ES-I3 (cell line): ENCODE measurements at regions not wholly inside any gene's neighbourhood (a gene's known extent, or its start where the extent isn't known, plus 50 kb on each side); places are given as distances from the start of the nearest gene placed in this dataset.
A peak's percentile ranks its signal among the peaks of the same experiment; 100 is the strongest.

Experiments used
- H3K36me3 ChIP-seq: 2 replicates; pipeline ENCODE4 v1.6.1; 2013; ENCODE audit warnings: mild to moderate bottlenecking, low read length, control low read depth, moderate library complexity; ENCODE audit not compliant: insufficient read depth
- H3K4me1 ChIP-seq: 2 replicates; pipeline ENCODE4 v1.6.1; 2013; ENCODE audit warnings: mild to moderate bottlenecking, control low read depth, low read length; ENCODE audit not compliant: insufficient read depth
- H3K9ac ChIP-seq: 2 replicates; pipeline ENCODE4 v1.6.1; 2013; ENCODE audit warnings: low read depth, mild to moderate bottlenecking, low read length, moderate library complexity
- H3K9me3 ChIP-seq: 2 replicates; pipeline ENCODE4 v1.6.1; 2013; ENCODE audit warnings: mild to moderate bottlenecking, low read length, moderate library complexity; ENCODE audit not compliant: control insufficient read depth, insufficient read depth

DNA sequence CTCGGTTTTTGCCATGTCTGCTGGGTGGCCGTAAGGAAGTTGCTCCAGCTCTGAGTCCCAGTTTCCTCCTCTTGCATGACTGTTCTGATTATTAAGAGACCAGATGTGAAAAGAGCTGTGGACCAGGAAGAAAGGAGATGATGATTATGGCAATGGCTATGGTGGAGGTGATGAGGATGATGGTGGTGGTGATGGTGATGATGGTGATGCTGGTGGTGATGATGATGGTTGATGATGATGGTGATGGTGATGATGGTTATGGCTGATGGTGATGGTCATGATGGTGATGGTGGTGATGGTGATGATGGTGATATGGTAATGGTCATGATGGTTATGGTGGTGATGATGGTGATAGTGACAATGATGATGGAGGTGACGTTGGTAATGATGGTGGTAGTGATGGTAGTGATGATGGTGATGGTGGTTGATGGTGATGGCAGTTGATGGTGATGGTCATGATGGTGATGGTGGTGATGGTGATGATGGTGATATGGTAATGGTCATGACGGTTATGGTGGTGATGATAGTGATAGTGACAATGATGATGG is 107.8 kb upstream of the NKX1-1 start:
- no peaks in the 10 kb centered on the region for H3K9me3 ChIP-seq
- no peaks in the 10 kb centered on the region for H3K4me1 ChIP-seq
- H3K9ac ChIP-seq = no peak overlapping the region
- H3K36me3 ChIP-seq = no peaks in the 10 kb centered on the region

DNA sequence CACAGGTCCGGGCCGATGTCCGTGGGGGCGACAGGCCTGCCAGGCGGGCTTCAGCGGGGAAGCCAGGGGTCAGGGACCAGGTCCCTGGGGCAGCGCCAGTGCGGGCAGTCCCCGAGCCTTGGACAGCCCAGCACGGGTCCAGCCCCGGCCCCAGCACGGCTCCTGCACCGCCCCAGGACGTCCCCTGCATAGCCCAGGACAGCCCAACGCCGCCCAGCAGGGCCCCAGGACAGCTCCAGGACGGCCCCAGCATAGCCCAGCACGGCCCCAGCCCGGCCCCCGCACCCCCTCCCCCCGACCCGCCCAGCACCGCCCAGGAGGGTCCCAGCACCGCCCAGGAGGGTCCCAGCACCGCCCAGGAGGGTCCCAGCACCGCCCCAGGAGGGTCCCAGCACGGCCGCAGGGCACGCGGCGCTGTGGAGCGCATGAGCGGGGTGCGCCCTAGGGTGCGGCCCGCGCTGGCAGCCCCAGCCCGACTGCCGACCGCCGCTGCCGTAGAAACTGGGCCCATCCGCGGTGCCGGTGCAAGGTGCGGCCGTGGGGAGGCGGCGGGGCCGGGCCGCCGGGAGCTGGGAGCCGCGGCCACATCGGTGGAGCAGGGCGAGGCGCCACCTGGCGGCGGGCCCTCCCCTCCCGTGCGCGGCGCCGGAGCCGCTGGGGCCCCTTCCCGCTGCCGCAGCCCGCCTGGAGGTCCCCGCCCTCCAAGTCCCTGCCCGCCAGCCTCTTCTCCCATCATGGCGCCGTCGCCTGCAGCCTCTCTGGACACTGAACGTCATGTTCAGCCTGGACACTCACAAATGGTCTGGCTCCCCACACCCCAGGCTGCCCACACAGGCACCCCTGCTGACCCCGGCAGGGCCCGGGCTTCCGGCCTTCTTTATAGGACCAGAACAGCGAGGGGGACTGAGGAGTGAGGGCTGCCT is 106.8 kb upstream of the NKX1-1 start:
- Histone ChIP-seq H3K9me3 (no peaks in the 10 kb centered on the region), H3K9ac (peak overlapping the region; percentile 49; the same call in 1 of the 2 replicates), H3K36me3 (no peaks in the 10 kb centered on the region), H3K4me1 (no peaks in the 10 kb centered on the region)

DNA sequence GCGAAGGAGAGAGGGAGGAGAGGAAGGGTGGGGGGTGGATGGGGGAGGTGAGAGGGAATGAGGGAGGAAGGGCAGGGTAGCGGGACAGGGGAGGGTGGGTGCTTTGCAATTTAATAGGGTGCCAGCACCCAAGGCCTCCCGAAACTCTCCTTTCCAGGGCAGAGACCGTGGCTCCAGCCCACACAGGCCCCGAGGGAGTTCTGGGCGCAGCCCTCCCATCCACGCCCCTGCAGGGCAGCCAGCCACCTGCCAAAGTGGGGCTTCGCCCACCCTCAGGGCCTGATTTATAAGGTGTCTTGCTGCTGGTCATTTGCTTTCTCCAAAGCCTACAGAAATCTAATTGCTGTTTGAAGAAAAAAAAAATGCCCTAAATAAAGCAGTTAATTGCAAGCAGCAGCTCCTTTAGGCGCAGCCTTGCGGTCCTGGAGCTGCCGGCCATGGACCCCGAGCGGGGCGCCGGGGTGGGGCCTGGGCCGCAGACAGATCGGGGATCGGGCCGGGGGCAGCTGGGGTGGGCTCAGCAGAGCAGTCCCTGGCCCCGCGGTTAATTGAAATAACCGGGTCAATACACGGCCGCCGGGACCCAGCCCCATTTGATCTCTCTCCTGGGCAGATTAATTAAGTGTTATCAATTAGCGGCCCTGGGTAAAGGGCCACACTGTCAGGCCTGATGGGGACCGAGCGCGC is 106.0 kb upstream of the NKX1-1 start:
- Histone ChIP-seq H3K36me3 (no peaks in the 10 kb centered on the region), H3K4me1 (no peaks in the 10 kb centered on the region), H3K9me3 (no peaks in the 10 kb centered on the region), H3K9ac (no peak overlapping the region)

DNA sequence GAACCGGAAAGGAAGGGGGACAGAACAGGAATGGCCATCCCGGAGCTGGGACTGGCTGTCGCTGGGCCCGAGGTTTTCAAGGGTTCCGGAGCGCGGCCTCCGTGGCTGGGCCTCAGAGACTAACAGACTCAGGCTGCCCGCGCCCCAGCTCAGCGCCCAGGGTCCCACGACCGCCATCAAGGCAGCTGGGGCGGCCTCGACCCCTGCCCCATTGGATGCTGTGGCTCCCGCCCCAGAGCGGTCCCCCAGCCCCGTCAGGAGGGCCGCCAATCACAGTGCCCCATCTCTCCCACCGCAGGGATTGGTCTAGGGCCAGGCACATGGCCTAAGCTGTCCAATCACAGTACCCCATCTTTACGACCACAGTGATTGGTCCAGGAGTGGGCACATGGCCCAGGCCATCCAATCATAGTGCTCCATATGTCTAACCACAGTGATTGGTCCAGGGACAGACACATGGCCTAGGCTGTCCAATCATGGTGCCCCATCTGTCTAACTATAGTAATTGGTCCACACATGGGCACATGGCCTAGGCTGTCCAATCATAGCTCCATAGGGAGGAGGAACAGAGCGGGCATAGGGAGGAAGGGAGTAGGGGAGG is 105.3 kb upstream of the NKX1-1 start:
- Histone ChIP-seq H3K9me3 (no peaks in the 10 kb centered on the region), H3K4me1 (no peaks in the 10 kb centered on the region)

DNA sequence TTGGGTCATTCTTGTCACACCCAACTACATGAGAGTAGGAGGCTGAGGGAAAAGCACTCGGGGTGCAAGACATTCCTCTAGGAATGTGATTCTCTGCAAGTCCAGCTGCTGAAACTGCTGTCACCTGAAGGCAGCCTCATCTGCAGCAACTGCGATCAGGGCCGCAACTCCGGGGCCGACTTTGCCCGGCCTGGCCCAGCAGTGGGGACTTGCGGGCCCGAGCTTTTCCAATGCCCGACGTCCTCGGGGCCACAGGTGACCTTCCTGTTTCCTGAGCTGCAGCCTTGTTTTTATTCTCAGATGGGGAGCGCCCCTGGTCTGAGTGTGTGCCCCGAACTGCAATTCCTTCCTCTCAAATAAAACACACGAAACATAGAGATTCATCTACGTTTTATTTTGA is 104.7 kb upstream of the NKX1-1 start:
- no peaks in the 10 kb centered on the region for H3K4me1 ChIP-seq
- H3K36me3 ChIP-seq = no peaks in the 10 kb centered on the region
- no peak overlapping the region for H3K9ac ChIP-seq
- H3K9me3 ChIP-seq = no peaks in the 10 kb centered on the region

More for the DNA sequence above, 105.3 kb upstream of the NKX1-1 start:
- no peak overlapping the region for H3K9ac ChIP-seq
- H3K36me3 ChIP-seq = no peaks in the 10 kb centered on the region

DNA sequence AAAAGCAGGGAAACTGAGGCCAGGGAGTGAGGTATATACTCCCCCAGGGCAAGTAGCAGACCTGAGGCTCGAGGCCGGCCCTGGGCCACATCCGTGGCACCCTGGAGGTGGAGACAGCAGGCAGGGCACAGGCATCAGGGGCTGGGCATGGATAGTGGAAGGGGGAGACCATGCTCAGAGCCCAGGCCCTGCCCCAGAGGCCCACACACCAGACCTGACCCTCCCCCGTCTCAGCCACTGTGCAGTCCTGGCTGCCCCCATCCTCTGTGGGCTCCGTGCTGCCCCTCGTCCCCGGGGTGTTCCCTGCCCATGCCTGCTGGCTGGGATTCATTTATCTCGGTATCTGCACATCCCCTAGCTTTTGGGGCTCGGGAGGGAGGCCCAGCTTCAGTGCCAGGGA is 103.1 kb upstream of the NKX1-1 start:
- Histone ChIP-seq H3K9ac (no peak overlapping the region), H3K36me3 (no peaks in the 10 kb centered on the region), H3K9me3 (no peaks in the 10 kb centered on the region), H3K4me1 (no peaks in the 10 kb centered on the region)

DNA sequence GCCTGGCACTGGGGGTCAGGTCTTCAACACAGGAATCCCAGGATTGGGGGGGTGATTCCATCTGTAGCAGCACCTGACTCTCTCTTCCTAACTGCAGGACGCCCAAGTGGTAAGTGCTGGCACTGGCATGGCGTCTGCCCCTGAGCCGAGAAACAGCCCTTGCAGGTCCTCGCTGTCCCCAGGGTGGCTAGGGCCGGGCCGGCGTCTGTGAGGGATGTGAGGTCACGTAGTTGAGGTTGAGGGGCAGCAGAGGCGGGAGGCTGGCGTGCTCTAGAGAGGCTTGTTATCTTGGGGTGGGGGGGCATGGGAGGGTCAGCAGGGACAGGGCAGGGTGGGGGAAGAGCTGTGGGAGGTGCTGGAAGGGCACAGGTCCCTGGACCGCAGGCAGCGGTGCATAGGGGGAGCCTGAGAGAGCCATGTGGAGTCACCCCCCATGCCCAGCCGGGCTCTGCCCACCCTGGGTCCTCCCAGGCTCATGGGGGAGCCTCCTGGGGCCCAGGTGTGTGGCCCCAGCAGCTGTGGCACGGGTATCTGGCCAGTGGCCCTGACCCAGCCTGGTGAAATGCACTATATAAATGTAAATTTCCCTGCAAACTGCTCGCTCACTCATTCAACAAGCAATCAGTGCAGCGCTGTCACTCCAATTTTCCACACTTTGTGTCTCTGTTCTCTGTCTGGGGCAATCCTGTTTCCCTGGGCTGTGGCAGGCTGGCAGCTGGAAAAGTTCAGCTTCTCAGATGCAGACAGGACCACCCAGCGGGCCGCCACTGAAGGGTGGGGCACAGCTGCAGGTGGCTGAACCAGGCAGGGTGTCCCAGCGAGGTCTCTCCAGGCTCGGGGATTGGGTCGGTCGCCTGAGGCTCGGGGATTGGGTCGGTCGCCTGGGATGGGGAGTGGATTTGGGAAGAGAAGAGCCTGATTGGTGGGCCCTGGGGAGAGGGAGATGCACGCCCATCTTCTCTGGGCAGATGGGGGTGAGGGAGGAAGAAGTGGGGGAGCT is 102.2 kb upstream of the NKX1-1 start:
- Histone ChIP-seq H3K4me1 (no peaks in the 10 kb centered on the region), H3K9ac (no peak overlapping the region), H3K36me3 (no peaks in the 10 kb centered on the region), H3K9me3 (no peaks in the 10 kb centered on the region)

DNA sequence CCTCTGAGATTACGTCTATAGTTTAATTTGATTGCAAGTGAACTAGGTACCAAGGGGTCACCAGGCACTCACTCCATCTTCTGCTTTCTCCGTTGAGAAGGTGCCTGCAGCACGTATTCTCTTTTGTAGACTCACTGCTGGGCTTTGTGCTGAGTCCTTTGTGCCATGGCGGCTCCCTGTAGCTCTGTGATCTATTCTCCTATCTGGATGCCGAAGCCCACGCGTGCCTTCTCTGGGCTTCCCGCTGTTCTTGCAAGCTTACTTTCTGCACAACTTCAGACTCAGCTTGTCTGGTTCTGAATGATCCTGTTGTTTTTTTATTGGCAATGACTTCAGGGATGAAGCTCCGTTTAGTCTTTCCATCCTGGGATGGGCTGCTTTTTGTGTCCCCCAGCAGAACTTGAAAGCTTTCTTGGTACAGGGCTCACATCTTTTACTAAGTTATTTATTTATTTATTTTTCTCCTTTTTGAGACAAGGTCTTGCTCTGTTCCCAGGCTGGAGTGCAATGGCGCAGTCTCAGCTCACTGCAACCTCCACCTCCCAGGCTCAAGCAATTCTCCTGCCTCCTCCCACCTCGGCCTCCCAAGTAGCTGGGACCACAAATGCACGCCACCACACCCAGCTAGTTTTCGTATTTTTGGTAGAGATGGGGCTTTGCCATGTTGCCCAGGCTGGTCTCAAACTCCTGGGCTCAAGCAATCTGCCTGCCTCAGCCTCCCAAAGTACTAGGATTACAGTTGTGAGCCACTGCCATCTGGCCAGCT is 100.9 kb upstream of the NKX1-1 start:
- no peak overlapping the region for H3K9ac ChIP-seq
- no peaks in the 10 kb centered on the region for H3K9me3 ChIP-seq
- H3K36me3 ChIP-seq = no peaks in the 10 kb centered on the region
- no peaks in the 10 kb centered on the region for H3K4me1 ChIP-seq

DNA sequence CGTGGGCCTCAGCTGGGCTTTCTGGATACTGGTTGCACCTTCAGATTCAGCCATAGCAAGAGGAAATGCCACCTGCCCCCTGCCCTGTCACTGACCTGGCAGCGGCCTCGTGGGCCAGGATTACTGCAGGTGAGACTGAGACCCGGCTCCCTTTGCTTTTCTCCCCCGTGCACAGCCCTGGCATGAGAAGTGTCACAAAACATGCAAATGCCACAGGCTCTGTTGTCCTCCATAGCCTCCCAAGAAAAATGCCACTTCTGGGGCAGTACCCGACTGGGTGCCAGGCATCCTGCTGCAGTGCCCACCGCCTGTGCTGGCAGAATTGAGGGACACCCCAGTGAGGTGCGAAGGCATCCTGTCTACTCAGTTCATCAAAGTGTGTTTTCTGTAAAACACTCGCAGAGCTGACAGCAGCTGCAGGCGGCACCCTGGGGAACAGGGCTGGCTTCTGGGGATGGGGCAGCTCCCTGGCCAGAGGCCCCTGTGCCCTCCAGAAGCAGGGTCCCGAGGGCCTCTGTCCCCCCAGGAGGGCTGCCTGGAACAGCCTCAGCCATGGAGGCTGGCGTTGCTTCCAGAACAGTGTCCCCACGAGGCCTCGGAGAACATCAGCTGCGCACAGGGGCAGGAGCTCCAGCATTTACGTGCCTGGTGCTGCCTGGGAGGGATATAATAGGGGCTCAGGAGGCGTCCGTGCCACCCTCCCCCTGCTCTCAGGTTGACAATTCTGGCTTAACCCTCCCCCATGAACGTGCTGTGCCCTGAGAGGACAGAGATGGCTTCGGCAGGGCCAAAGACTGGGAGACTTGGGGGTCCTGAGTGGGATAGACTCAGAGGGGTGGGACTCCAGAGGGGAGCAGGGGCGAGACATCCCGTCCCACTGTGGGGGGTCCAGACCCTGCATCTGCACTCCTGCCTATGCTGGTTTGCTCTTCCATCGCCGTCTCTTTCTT is 99.5 kb upstream of the NKX1-1 start:
- no peaks in the 10 kb centered on the region for H3K36me3 ChIP-seq
- no peaks in the 10 kb centered on the region for H3K9me3 ChIP-seq
- H3K9ac ChIP-seq = no peak overlapping the region
- H3K4me1 ChIP-seq = no peaks in the 10 kb centered on the region

DNA sequence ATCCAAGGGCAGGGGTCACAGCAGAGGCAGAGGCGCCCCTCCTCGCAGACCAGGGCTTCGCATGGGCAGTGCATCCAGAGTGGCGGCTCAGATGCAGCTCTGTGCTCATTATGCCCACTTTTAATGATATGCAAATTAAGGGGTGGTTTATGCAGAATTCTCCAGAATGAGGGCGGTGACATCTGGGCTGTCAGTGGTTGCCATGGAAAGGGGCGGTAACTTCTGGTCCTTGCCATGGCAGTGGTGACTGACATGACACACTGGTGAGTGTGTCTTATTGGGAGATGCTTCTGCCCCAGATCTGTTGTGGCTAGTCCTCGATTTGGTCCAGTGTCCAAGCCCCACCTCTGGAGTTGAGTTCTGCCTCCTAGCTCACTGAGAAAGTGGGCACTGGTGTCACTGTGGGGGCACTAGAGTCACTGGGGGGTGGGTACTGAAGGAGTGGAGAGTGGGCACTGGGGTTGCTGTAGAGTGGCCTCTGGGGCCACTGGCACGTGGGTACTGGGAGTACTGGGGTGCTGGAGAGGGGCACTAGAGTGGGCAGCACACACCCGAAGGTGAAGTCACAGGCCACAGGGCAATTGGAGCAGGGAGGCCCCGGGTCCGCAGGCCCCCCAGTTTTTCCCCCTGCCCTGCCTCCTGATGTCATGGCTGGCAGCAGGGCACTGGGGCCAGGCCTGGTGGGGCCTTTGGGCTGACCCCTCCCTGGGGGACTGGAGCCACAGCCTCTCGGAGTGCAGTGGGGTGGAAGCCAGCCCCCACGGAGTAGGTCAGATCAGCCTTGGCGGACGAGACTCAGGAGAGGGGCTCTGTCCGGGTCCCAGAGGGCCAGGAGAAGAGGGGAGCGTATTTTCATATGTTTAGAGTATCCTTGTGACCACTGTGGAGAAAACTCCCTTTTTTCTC is 98.6 kb upstream of the NKX1-1 start:
- Histone ChIP-seq H3K9ac (no peak overlapping the region), H3K4me1 (no peaks in the 10 kb centered on the region), H3K36me3 (no peaks in the 10 kb centered on the region), H3K9me3 (no peaks in the 10 kb centered on the region)

DNA sequence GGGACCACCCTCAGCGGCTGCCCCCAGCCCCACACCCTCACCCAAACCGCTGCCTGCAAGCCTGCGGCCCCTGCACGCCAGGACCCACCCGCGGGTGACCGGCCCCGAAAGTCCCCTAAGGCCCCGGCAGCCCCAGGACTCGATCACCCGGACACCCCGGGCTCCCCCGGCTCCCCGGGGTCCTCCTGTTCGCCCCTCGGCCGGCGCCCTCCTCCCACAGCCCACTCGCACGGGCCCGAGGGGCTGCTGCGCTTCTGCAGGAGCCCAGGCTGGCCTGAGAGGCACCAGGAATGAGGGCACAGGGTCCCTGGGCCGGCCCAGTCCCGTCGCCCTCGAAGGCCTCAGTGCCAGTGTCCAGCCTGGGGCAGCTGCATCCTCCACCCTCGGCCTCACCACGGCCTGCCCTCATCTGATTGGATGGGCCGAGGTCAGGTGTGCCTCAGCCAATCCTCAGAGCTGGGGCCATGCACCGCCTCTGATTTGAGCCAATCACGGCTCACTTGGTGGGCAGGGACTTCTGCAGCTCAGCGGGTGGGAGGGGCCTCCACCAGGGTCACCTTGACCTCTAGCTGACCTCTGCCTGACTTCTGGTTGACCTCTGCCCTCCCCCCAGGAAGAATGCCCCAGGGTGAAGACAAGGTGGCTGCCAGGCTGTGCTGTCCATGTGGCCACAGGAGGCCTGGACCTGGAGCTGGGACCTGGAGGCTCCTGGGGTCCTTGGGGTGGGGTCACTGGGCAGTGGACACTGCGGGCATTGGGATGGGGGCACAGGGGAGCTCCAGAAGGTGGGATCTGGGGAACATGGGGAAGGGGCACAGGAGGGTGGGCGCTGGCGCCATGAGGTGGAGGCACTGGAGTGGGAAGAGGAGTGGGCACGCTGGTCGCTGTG is 97.6 kb upstream of the NKX1-1 start:
- Histone ChIP-seq H3K36me3 (no peaks in the 10 kb centered on the region), H3K9ac (no peak overlapping the region), H3K4me1 (no peaks in the 10 kb centered on the region), H3K9me3 (no peaks in the 10 kb centered on the region)
